ENCODE measurements at regions not wholly inside any gene's neighbourhood (a gene's known extent, or its start where the extent isn't known, plus 50 kb on each side); places are given as distances from the start of the nearest gene placed in this dataset.
A peak's percentile ranks its signal among the peaks of the same experiment; 100 is the strongest.

DNA sequence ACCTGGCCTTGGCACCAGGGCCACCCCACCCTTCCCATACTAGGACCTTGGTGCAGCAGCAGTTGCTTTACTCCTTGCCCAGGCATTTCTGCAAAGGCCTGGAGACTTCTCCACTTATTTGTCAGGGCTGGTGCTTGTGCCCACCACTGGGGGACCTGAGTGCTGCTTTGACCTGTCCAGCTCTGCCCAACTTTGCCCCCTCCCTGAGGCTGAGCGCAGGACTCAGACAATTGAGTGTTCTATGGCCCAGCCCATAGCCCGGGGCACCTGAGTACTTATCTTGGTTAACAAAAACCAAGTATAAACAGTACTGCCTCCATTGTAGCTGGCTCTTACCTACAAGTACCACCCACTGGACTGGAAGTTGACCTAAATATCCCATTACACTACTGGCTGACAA is 406.1 kb upstream of the CHD1 start:
- no peak overlapping the region for H4K5ac ChIP-seq (ENCODE audit: insufficient read length, low read depth, low read length)
- no peak overlapping the region for H2BK20ac ChIP-seq (ENCODE audit: low read length)
- ChIA-PET POLR2A (ENCODE audit: partially characterized antibody) (no interaction called here), CTCF (ENCODE audit: partially characterized antibody) (no interaction called here)
- no peak overlapping the region for H3K4me3 ChIP-seq (ENCODE audit: extremely low read depth in 1 of 4, insufficient read depth in 2 of 4, low read depth in 3 of 4, low read length in 4 of 4)
- H2BK120ac ChIP-seq (replicated peaks; ENCODE audit: low read depth, low read length), result no peak overlapping the region
- no peak overlapping the region for H3K4me2 ChIP-seq (ENCODE audit: insufficient read depth in 1 of 2, low read depth in 2 of 2, low read length in 2 of 2)
- no peaks in the 10 kb centered on the region for H3K23me2 ChIP-seq (ENCODE audit: low read depth, low read length)
- H2BK12ac ChIP-seq (ENCODE audit: low read depth, low read length), result no peak overlapping the region
- no peaks in the 10 kb centered on the region for H3K36me3 ChIP-seq (ENCODE audit: control insufficient read depth in 2 of 4, insufficient read depth in 4 of 4, low read length in 3 of 4)
- no peak overlapping the region for H3K27ac ChIP-seq (ENCODE audit: low read depth, low read length)
- H3K79me2 ChIP-seq (ENCODE audit: control insufficient read depth in 1 of 2, insufficient read depth in 2 of 2, low read length in 2 of 2), result no peaks in the 10 kb centered on the region
- no peak overlapping the region for H2BK5ac ChIP-seq (ENCODE audit: low read depth, low read length)
- no peak overlapping the region for H2AFZ ChIP-seq (ENCODE audit: low read length)
- TF ChIP-seq BCL11A (IDR thresholded peaks at IDR 0.05; ENCODE audit: low read depth in 2 of 2, low read length in 2 of 2), result no peak
- TF ChIP-seq MAX (IDR thresholded peaks at IDR 0.05), result no peak
- TF ChIP-seq EGR1 (IDR thresholded peaks at IDR 0.05; ENCODE audit: borderline replicate concordance, low read depth, low read length), result no peak
- 0 out of 4 replicates have a peak, but pooled peaks of 1 of the 2 experiments have one; percentile 5 for TF ChIP-seq RAD21 (IDR thresholded peaks at IDR 0.05 in 1 of 2, conservative IDR thresholded peaks at IDR 0.05 in 1 of 2; ENCODE audit: low read depth in 2 of 2, low read length in 2 of 2)
- no peak for TF ChIP-seq CTBP2 (IDR thresholded peaks at IDR 0.05; ENCODE audit: borderline replicate concordance, insufficient read depth, insufficient read length, low read length)
- H4K8ac ChIP-seq (ENCODE audit: extremely low read depth, insufficient read depth, low read length), result no peak overlapping the region
- no peak overlapping the region for H3K23ac ChIP-seq (ENCODE audit: insufficient read length)
- H3K4me1 ChIP-seq (replicated peaks in 1 of 4; ENCODE audit: control insufficient read depth in 3 of 4, insufficient read depth in 4 of 4, low read length in 3 of 4), result no peaks in the 10 kb centered on the region
- H3K4ac ChIP-seq (replicated peaks; ENCODE audit: insufficient read length, low read depth, low read length), result no peak overlapping the region
- 94% methylated on average over 2 of the region's 2 CpGs; no CpG with 5 or more reads in 1 of the 2 experiments for WGBS, 2 experiments (ENCODE audit: extremely low coverage in 1 of 2, insufficient coverage in 1 of 2, insufficient read length in 1 of 2, insufficient replicate concordance in 2 of 2, low coverage in 1 of 2, low lambda C conversion rate in 2 of 2, missing lambda C conversion rate in 1 of 2)
- H4K91ac ChIP-seq (replicated peaks; ENCODE audit: insufficient read length, low read length), result no peak overlapping the region
- DNase-seq (ENCODE audit: low read depth in 1 of 2, low spot score in 2 of 2) (no peak), FAIRE-seq (no peak)
- no peak overlapping the region for H3K14ac ChIP-seq (ENCODE audit: insufficient read length)
- no peaks in the 10 kb centered on the region for H3K9me3 ChIP-seq (ENCODE audit: insufficient read depth in 2 of 2, low read depth in 1 of 2, low read length in 1 of 2)
- no peak overlapping the region for H3K9ac ChIP-seq (replicated peaks in 1 of 4; ENCODE audit: extremely low read depth in 1 of 4, low read depth in 3 of 4, low read length in 3 of 4)
- no peaks in the 10 kb centered on the region for H3K79me1 ChIP-seq (ENCODE audit: low read depth, low read length)
- no peak overlapping the region for H3K18ac ChIP-seq (ENCODE audit: extremely low read depth, low read length)
- H2BK15ac ChIP-seq (ENCODE audit: low read length), result no peak overlapping the region
- H3K56ac ChIP-seq (replicated peaks; ENCODE audit: insufficient read length, low read depth, low read length), result no peak overlapping the region
- H3K27me3 ChIP-seq (replicated peaks in 1 of 4; ENCODE audit: control insufficient read depth in 3 of 4, extremely low read depth in 1 of 4, insufficient read depth in 3 of 4, low read length in 3 of 4), result no peaks in the 10 kb centered on the region
- no peak overlapping the region for H2AK5ac ChIP-seq (ENCODE audit: low read depth, low read length)
- no peaks in the 10 kb centered on the region for H4K20me1 ChIP-seq (replicated peaks in 1 of 2; ENCODE audit: control insufficient read depth in 1 of 2, insufficient read depth in 2 of 2, low read length in 2 of 2)

Measured in H1 (cell line).